ENCODE measurements at regions not wholly inside any gene's neighbourhood (a gene's known extent, or its start where the extent isn't known, plus 50 kb on each side); places are given as distances from the start of the nearest gene placed in this dataset.

DNA sequence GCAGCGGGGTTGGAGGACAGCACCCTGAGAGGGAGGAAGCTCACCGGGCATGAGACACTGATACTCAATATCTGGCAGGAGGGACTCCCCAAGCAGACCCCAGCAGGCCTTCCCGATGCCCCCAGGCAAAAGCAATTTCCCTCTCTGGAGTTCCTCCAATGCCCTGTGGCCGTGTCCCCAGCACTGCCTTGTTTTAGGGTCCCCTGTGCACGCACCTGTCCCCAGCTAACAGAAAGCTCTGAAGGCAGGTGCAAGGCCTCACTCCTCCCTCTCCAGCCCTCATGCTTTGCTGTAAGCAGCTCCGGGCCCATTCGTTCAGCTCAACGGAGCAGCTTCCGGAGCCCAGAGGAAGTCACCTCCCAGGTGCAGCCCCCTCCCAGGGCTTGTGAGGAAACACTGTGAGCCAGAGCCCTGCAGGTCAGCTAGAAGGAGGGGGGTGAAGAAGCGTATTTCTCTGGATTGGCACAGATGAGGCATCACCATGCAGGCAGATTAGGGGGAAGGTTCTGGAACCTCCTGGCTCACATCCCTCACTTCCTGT lies 50.3 kb upstream of the ID2 start:
- Histone ChIP-seq H3K36me3 (ENCODE audit: insufficient read depth, low read length, poor library complexity, severe bottlenecking) (no peaks in the 10 kb centered on the region), H3K27ac (ENCODE audit: low read depth, low read length, poor library complexity, severe bottlenecking) (no peak overlapping the region), H3K27me3 (replicated peaks; ENCODE audit: insufficient read depth, low read depth, low read length, poor library complexity) (no peaks in the 10 kb centered on the region), H3K4me1 (ENCODE audit: insufficient read depth, low read length, poor library complexity, severe bottlenecking) (peaks cover 28% of the 10 kb centered on the region), H3K9me3 (ENCODE audit: low read depth, low read length, poor library complexity, severe bottlenecking) (no peaks in the 10 kb centered on the region), H3K4me3 (ENCODE audit: low read depth, low read length, poor library complexity, severe bottlenecking) (no peak overlapping the region)
- no TSS peak for BruUV-seq (replicated peaks)
- TF ChIP-seq EZH2 (IDR thresholded peaks at IDR 0.05; ENCODE audit: borderline replicate concordance, low read depth, low read length, poor library complexity, severe bottlenecking) (no peak), CTCF (conservative IDR thresholded peaks at IDR 0.05; ENCODE audit: low read depth, low read length) (no peak)
- CTCF ChIA-PET, result no interaction called here
- POLR2A ChIA-PET (ENCODE audit: low non-redundant PET), result no interaction called here
- no peak for DNase-seq (ENCODE audit: low spot score)
- intact Hi-C loops (cut with micrococcal nuclease; ENCODE audit: unreplicated experiment), result no loop called here
